WTC11 (cell line): ENCODE measurements at regions not wholly inside any gene's neighbourhood (a gene's known extent, or its start where the extent isn't known, plus 50 kb on each side); places are given as distances from the start of the nearest gene placed in this dataset.

ENCODE experiments used
- CTCF ChIP-seq: fragments of 200-600 bp; IDR thresholded peaks from 2 replicates; pipeline ENCODE4 v1.8.0; 2022; ENCODE audit warnings: antibody characterized with exemption
- TF ChIP-seq, protein P1 (sequence below): sonication (generic); formaldehyde crosslinking; conservative IDR thresholded peaks from 2 replicates; pipeline ENCODE4 v1.8.1; 2023; ENCODE audit warnings: mild to moderate bottlenecking, low read depth, missing genetic modification reagents, moderate library complexity

DNA sequence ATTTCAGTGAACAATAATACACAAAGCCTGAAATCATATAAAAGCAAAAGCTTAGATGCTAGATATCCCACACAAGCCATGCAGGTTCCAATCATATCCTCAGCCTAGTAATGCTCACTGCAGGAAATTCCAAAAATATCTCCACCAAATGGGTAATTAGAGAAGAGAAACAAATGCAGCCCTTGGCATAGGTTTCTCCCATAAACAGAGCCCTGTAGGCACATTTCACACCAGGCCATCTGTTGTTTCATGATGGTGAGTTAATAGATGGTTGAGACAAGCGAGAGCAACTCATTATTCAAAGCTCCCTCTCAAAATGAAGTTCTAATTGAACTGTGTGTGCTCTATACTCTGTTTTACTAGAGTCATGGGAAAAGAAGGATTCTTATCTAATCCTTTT is 154.6 kb upstream of the TRPC6 start:
- TF ChIP-seq, protein P1, sequence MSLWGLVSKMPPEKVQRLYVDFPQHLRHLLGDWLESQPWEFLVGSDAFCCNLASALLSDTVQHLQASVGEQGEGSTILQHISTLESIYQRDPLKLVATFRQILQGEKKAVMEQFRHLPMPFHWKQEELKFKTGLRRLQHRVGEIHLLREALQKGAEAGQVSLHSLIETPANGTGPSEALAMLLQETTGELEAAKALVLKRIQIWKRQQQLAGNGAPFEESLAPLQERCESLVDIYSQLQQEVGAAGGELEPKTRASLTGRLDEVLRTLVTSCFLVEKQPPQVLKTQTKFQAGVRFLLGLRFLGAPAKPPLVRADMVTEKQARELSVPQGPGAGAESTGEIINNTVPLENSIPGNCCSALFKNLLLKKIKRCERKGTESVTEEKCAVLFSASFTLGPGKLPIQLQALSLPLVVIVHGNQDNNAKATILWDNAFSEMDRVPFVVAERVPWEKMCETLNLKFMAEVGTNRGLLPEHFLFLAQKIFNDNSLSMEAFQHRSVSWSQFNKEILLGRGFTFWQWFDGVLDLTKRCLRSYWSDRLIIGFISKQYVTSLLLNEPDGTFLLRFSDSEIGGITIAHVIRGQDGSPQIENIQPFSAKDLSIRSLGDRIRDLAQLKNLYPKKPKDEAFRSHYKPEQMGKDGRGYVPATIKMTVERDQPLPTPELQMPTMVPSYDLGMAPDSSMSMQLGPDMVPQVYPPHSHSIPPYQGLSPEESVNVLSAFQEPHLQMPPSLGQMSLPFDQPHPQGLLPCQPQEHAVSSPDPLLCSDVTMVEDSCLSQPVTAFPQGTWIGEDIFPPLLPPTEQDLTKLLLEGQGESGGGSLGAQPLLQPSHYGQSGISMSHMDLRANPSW (CRISPR knock-in tag): no peak
- no peak for TF ChIP-seq CTCF
